ENCODE measurements at regions not wholly inside any gene's neighbourhood (a gene's known extent, or its start where the extent isn't known, plus 50 kb on each side); places are given as distances from the start of the nearest gene placed in this dataset.

DNA sequence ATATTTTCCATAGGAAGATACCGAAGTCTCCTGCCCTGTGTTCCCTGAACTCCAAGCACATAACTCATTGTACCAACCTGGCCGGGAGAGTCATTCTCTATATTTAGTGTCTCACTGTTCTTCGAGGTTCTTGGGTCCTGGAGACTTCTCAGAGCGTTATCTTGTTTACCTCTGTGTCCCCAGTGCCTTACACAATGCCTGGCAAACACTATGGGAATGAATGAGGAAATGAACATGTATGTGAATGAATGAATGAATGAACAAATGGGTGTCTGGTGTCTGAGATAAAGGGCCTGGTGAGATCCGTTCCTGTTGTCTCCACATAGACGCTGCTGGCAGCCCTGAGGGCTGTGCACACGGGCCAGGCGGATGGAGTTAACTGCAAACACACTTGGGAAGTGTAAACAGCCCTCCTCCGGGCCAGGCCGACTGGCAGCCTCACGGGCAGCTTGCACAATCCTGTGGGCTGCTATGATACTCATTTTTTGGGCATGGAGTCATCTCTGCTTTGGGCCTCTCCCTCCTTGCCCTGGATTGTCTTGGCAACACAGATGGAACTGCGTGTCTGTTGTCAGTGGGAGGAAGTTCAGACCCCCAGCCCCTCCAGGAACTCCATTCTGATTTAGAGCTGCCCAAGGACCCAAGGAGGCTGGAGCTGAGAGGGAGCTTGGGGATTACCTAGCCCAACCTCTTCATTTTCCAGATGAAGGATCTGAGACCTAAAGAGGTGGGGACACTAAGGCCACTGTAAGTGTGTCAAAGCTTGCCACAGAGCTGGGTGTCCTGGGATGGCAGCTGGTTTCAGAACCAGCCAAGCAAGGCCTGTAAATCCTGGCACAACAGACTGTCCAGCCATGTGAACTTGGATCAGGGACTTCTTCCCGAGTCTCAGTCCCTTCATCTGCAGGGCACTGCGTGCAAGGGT, 124.4 kb downstream of the INHBB start (continued):
- no peak for TF ChIP-seq ZNF703 (CRISPR knock-in tag; IDR thresholded peaks at IDR 0.05; ENCODE audit: borderline replicate concordance)
- TF ChIP-seq, protein P1, sequence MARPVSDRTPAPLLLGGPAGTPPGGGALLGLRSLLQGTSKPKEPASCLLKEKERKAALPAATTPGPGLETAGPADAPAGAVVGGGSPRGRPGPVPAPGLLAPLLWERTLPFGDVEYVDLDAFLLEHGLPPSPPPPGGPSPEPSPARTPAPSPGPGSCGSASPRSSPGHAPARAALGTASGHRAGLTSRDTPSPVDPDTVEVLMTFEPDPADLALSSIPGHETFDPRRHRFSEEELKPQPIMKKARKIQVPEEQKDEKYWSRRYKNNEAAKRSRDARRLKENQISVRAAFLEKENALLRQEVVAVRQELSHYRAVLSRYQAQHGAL (CRISPR knock-in tag; IDR thresholded peaks at IDR 0.05; ENCODE audit: not compliant biosample characterization) = no peak
- TF ChIP-seq, protein P2, sequence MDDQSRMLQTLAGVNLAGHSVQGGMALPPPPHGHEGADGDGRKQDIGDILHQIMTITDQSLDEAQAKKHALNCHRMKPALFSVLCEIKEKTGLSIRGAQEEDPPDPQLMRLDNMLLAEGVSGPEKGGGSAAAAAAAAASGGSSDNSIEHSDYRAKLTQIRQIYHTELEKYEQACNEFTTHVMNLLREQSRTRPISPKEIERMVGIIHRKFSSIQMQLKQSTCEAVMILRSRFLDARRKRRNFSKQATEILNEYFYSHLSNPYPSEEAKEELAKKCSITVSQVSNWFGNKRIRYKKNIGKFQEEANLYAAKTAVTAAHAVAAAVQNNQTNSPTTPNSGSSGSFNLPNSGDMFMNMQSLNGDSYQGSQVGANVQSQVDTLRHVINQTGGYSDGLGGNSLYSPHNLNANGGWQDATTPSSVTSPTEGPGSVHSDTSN (CRISPR knock-in tag; IDR thresholded peaks at IDR 0.05; ENCODE audit: borderline replicate concordance) = no peak
- TF ChIP-seq, protein P3, sequence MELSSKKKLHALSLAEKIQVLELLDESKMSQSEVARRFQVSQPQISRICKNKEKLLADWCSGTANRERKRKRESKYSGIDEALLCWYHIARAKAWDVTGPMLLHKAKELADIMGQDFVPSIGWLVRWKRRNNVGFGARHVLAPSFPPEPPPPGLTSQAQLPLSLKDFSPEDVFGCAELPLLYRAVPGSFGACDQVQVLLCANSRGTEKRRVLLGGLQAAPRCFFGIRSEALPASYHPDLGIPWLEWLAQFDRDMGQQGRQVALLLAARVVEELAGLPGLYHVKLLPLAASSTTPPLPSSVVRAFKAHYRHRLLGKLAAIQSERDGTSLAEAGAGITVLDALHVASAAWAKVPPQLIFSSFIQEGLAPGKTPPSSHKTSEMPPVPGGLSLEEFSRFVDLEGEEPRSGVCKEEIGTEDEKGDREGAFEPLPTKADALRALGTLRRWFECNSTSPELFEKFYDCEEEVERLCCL (CRISPR knock-in tag; IDR thresholded peaks at IDR 0.05; ENCODE audit: borderline replicate concordance) = no peak
- TF ChIP-seq, protein P4, sequence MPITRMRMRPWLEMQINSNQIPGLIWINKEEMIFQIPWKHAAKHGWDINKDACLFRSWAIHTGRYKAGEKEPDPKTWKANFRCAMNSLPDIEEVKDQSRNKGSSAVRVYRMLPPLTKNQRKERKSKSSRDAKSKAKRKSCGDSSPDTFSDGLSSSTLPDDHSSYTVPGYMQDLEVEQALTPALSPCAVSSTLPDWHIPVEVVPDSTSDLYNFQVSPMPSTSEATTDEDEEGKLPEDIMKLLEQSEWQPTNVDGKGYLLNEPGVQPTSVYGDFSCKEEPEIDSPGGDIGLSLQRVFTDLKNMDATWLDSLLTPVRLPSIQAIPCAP (CRISPR knock-in tag; IDR thresholded peaks at IDR 0.05; ENCODE audit: low read depth) = no peak
- TF ChIP-seq SCMH1 (CRISPR knock-in tag; IDR thresholded peaks at IDR 0.05; ENCODE audit: borderline replicate concordance) = no peak
- TF ChIP-seq ZNF543 (CRISPR knock-in tag; IDR thresholded peaks at IDR 0.05) = peak; percentile 95
- TF ChIP-seq, protein P5, sequence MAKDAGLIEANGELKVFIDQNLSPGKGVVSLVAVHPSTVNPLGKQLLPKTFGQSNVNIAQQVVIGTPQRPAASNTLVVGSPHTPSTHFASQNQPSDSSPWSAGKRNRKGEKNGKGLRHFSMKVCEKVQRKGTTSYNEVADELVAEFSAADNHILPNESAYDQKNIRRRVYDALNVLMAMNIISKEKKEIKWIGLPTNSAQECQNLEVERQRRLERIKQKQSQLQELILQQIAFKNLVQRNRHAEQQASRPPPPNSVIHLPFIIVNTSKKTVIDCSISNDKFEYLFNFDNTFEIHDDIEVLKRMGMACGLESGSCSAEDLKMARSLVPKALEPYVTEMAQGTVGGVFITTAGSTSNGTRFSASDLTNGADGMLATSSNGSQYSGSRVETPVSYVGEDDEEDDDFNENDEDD (CRISPR knock-in tag; IDR thresholded peaks at IDR 0.05; ENCODE audit: borderline replicate concordance) = peak; percentile 49; the same call in 1 of the 2 replicates
- TF ChIP-seq, protein P6, sequence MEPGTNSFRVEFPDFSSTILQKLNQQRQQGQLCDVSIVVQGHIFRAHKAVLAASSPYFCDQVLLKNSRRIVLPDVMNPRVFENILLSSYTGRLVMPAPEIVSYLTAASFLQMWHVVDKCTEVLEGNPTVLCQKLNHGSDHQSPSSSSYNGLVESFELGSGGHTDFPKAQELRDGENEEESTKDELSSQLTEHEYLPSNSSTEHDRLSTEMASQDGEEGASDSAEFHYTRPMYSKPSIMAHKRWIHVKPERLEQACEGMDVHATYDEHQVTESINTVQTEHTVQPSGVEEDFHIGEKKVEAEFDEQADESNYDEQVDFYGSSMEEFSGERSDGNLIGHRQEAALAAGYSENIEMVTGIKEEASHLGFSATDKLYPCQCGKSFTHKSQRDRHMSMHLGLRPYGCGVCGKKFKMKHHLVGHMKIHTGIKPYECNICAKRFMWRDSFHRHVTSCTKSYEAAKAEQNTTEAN (CRISPR knock-in tag; conservative IDR thresholded peaks at IDR 0.05) = peak; percentile 99
- TF ChIP-seq, protein P7, sequence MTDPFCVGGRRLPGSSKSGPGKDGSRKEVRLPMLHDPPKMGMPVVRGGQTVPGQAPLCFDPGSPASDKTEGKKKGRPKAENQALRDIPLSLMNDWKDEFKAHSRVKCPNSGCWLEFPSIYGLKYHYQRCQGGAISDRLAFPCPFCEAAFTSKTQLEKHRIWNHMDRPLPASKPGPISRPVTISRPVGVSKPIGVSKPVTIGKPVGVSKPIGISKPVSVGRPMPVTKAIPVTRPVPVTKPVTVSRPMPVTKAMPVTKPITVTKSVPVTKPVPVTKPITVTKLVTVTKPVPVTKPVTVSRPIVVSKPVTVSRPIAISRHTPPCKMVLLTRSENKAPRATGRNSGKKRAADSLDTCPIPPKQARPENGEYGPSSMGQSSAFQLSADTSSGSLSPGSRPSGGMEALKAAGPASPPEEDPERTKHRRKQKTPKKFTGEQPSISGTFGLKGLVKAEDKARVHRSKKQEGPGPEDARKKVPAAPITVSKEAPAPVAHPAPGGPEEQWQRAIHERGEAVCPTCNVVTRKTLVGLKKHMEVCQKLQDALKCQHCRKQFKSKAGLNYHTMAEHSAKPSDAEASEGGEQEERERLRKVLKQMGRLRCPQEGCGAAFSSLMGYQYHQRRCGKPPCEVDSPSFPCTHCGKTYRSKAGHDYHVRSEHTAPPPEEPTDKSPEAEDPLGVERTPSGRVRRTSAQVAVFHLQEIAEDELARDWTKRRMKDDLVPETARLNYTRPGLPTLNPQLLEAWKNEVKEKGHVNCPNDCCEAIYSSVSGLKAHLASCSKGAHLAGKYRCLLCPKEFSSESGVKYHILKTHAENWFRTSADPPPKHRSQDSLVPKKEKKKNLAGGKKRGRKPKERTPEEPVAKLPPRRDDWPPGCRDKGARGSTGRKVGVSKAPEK (CRISPR knock-in tag; IDR thresholded peaks at IDR 0.05; ENCODE audit: borderline replicate concordance) = 0 out of 2 replicates have a peak, but pooled peaks have one; percentile 37
- peak; percentile 97 for TF ChIP-seq JUN (CRISPR knock-in tag; IDR thresholded peaks at IDR 0.05)
- TF ChIP-seq, protein P8, sequence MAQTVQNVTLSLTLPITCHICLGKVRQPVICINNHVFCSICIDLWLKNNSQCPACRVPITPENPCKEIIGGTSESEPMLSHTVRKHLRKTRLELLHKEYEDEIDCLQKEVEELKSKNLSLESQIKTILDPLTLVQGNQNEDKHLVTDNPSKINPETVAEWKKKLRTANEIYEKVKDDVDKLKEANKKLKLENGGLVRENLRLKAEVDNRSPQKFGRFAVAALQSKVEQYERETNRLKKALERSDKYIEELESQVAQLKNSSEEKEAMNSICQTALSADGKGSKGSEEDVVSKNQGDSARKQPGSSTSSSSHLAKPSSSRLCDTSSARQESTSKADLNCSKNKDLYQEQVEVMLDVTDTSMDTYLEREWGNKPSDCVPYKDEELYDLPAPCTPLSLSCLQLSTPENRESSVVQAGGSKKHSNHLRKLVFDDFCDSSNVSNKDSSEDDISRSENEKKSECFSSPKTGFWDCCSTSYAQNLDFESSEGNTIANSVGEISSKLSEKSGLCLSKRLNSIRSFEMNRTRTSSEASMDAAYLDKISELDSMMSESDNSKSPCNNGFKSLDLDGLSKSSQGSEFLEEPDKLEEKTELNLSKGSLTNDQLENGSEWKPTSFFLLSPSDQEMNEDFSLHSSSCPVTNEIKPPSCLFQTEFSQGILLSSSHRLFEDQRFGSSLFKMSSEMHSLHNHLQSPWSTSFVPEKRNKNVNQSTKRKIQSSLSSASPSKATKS (CRISPR knock-in tag; IDR thresholded peaks at IDR 0.05) = no peak
- TF ChIP-seq SSRP1 (CRISPR knock-in tag; IDR thresholded peaks at IDR 0.05) = peak; percentile 68; the same call in 1 of the 2 replicates
- TF ChIP-seq SAFB2 (CRISPR knock-in tag; IDR thresholded peaks at IDR 0.05; ENCODE audit: borderline replicate concordance, low read depth) = no peak
